OCI-LY7 (cell line): ENCODE measurements at regions not wholly inside any gene's neighbourhood (a gene's known extent, or its start where the extent isn't known, plus 50 kb on each side); places are given as distances from the start of the nearest gene placed in this dataset.

Source experiments
- BruUV-seq: library from RNA; stranded (reverse); fragments of 400-500 nt; replicated peaks from 2 replicates; lab custom pipeline; 2021; lab: Mats Ljungman, UMichigan
- CTCF ChIA-PET: fragments of 300-600 bp; sonication (Branson Sonifier 250); formaldehyde crosslinking; loops from one replicate; lab custom pipeline; 2022; ENCODE audit warnings: antibody characterized with exemption; ENCODE audit not compliant: unreplicated experiment; lab: Charles Lee
- POLR2A ChIA-PET: fragments of 300-600 bp; sonication (Branson Sonifier 250); formaldehyde crosslinking; loops from one replicate; lab custom pipeline; 2022; ENCODE audit warnings: antibody characterized with exemption; lab: Charles Lee
- DNase-seq: peaks from one replicate; pipeline ENCODE4 v3.0.0-alpha.2; 2015; ENCODE audit warnings: low spot score
- H2AFZ ChIP-seq: fragments of 200-600 bp; sonication (generic), shearing (Covaris generic); 2 replicates; pipeline ENCODE4 v1.6.1; 2014; ENCODE audit warnings: mild to moderate bottlenecking, antibody characterized with exemption, low read length, moderate library complexity
- H3K27ac ChIP-seq: fragments of 200-600 bp; sonication (generic); 2 replicates; pipeline ENCODE4 v1.5.1; 2014; ENCODE audit warnings: mixed run types, low read depth, mild to moderate bottlenecking, moderate library complexity, low read length, inconsistent platforms; ENCODE audit not compliant: poor library complexity, severe bottlenecking
- H3K36me3 ChIP-seq: fragments of 200-600 bp; sonication (generic); 2 replicates; pipeline ENCODE4 v1.6.1; 2014; ENCODE audit warnings: mild to moderate bottlenecking, antibody characterized with exemption, low read length, moderate library complexity, mixed read lengths; ENCODE audit not compliant: insufficient read depth
- H3K4me1 ChIP-seq: fragments of 200-600 bp; sonication (generic); 2 replicates; pipeline ENCODE4 v1.5.1; 2014; ENCODE audit warnings: mild to moderate bottlenecking, low read length; ENCODE audit not compliant: insufficient read depth, poor library complexity, severe bottlenecking
- H3K4me2 ChIP-seq: fragments of 200-600 bp; sonication (generic); 2 replicates; pipeline ENCODE4 v1.6.1; 2014; ENCODE audit warnings: mild to moderate bottlenecking, low read length
- H3K4me3 ChIP-seq: fragments of 200-600 bp; sonication (generic); 2 replicates; pipeline ENCODE4 v1.5.1; 2014; ENCODE audit warnings: mild to moderate bottlenecking, low read depth, low read length; ENCODE audit not compliant: poor library complexity, severe bottlenecking
- H3K79me2 ChIP-seq: fragments of 200-600 bp; sonication (generic); 2 replicates; pipeline ENCODE4 v1.6.1; 2016; ENCODE audit warnings: low read depth, mild to moderate bottlenecking, low read length, moderate library complexity, mixed read lengths; ENCODE audit not compliant: insufficient read depth
- H3K9me2 ChIP-seq: fragments of 200-600 bp; sonication (generic); 2 replicates; pipeline ENCODE4 v1.6.1; 2016; ENCODE audit warnings: mild to moderate bottlenecking, low read length, mixed read lengths; ENCODE audit not compliant: insufficient read depth
- H3K9me3 ChIP-seq: fragments of 200-600 bp; sonication (generic); 2 replicates; pipeline ENCODE4 v1.6.1; 2014; ENCODE audit warnings: mild to moderate bottlenecking, mixed run types, low read length, mixed read lengths
- H4K20me1 ChIP-seq: fragments of 200-600 bp; sonication (generic); 2 replicates; pipeline ENCODE4 v1.6.1; 2014; ENCODE audit warnings: mild to moderate bottlenecking, antibody characterized with exemption, low read length, moderate library complexity, mixed read lengths; ENCODE audit not compliant: insufficient read depth
- EZH2phosphoT487 ChIP-seq: fragments of 200-600 bp; sonication (generic); IDR thresholded peaks from 2 replicates; pipeline ENCODE4 v1.6.1; 2018; ENCODE audit warnings: low read depth, borderline replicate concordance, mild to moderate bottlenecking, mixed run types, antibody characterized with exemption, low read length, moderate library complexity, mixed read lengths
- intact Hi-C: fragments of 100-400 bp; cut with micrococcal nuclease; formaldehyde crosslinking; loops from one replicate; pipeline ENCODE4 v1.10.0; 2022; ENCODE audit not compliant: unreplicated experiment
- TF ChIP-seq, protein P1 (sequence below): fragments of 200-600 bp; sonication (generic); conservative IDR thresholded peaks from 2 replicates; pipeline ENCODE4 v1.5.1; 2014; ENCODE audit warnings: mild to moderate bottlenecking, antibody characterized with exemption, low read length, moderate library complexity, mixed read lengths

DNA sequence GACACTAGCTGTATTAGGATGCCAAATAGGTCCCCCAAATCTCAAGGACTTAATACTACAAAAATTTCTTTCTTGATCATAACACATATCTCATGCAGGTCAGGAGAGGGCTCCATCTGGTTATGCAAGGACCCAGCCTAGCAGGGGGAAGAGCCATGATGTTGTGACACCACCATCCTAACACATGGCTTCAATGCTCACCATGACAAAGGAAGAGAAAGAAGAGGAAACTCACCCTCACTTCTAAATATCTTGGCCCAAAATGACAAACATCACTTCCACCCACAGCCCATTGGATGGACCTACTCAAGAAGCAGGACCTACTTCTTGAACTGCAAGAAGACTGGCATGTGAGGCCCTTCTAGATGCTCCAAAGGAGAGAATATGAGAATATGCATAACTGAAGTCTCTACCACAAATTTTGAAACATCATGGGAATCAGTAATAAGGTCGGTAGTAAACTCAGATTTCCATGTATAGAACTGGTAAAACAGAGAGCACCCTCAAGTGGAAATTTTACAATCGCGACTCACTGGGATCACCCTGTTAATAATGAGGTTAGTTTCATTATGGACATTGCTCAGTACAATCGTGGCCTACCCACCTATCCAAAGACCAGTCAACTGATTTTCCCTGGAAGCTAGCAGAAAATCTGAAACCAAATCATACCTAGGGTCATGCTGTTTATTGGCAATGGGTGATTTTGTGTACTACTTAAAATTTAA, 308.2 kb downstream of the ACTL7B start:
- POLR2A ChIA-PET, result interaction anchor here (0.7 kb wide), 1 partner anchor 21 kb away, joined by 3 read pairs; no protein-coding TSS in a partner anchor
- Histone ChIP-seq H3K27ac (no peak overlapping the region), H3K4me3 (no peak overlapping the region), H2AFZ (no peak overlapping the region), H3K79me2 (no peaks in the 10 kb centered on the region), H3K4me2 (no peak overlapping the region), H3K9me3 (no peaks in the 10 kb centered on the region), H4K20me1 (no peaks in the 10 kb centered on the region), H3K36me3 (no peaks in the 10 kb centered on the region), H3K9me2 (no peaks in the 10 kb centered on the region), H3K4me1 (no peaks in the 10 kb centered on the region)
- no TSS peak for BruUV-seq
- intact Hi-C loops, result no loop called here
- DNase-seq, result no peak
- no peak for TF ChIP-seq EZH2phosphoT487
- TF ChIP-seq, protein P1, sequence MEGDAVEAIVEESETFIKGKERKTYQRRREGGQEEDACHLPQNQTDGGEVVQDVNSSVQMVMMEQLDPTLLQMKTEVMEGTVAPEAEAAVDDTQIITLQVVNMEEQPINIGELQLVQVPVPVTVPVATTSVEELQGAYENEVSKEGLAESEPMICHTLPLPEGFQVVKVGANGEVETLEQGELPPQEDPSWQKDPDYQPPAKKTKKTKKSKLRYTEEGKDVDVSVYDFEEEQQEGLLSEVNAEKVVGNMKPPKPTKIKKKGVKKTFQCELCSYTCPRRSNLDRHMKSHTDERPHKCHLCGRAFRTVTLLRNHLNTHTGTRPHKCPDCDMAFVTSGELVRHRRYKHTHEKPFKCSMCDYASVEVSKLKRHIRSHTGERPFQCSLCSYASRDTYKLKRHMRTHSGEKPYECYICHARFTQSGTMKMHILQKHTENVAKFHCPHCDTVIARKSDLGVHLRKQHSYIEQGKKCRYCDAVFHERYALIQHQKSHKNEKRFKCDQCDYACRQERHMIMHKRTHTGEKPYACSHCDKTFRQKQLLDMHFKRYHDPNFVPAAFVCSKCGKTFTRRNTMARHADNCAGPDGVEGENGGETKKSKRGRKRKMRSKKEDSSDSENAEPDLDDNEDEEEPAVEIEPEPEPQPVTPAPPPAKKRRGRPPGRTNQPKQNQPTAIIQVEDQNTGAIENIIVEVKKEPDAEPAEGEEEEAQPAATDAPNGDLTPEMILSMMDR, result no peak
- CTCF ChIA-PET, result no interaction called here

DNA sequence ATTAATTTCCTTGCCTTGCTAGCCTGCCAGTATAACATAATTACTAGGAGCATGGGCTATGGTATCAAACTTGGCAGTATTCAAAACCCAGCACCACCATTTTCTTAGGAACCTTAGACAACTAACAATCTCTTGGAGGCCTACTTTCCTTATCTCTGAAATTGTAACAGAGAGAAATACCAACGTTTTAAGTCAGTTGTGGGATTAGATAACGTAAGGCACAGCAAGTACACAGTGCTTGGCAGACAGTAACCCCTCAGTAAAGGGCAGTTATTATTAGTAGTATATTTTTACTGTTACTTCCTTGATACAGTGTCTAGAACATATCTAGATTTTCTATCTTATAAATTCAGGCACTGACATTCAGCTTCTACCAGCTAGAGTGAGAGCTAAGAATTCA, 309.6 kb downstream of the ACTL7B start:
- POLR2A ChIA-PET, result no interaction called here

DNA sequence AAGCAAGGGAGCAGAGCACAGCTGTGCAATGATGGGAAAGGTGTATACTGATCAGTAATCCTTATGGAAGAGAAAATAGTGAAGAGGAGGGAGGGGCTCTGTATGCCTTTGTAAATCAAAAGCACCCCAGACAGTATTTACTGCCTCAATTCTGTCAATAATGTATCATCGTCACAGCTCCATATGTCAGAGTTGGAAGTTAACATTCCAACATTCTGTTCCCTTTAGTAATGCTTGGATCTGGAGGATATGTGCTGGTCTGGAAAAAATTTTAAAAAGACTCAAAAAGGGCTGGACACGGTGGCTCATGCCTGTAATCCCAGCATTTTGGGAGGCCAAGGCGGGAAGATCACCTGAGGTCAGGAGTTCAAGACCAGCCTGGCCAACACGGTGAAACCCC, 310.4 kb downstream of the ACTL7B start:
- intact Hi-C loops, result no loop called here
- BruUV-seq, result no TSS peak

More for the DNA sequence above, 309.6 kb downstream of the ACTL7B start:
- DNase-seq, result no peak
- no peak overlapping the region for H3K27ac ChIP-seq
- H3K36me3 ChIP-seq, result no peaks in the 10 kb centered on the region
- CTCF ChIA-PET, result no interaction called here
- H3K9me3 ChIP-seq, result no peaks in the 10 kb centered on the region
- TF ChIP-seq, protein P1, result no peak
- no peak overlapping the region for H2AFZ ChIP-seq
- intact Hi-C loops, result no loop called here
- H3K79me2 ChIP-seq, result no peaks in the 10 kb centered on the region
- no TSS peak for BruUV-seq
- H3K4me3 ChIP-seq, result no peak overlapping the region
- H3K9me2 ChIP-seq, result no peaks in the 10 kb centered on the region
- no peak overlapping the region for H3K4me2 ChIP-seq
- no peaks in the 10 kb centered on the region for H4K20me1 ChIP-seq
- H3K4me1 ChIP-seq, result no peaks in the 10 kb centered on the region

More for the DNA sequence above, 310.4 kb downstream of the ACTL7B start:
- no peak for DNase-seq
- no peaks in the 10 kb centered on the region for H3K79me2 ChIP-seq
- H3K4me2 ChIP-seq, result no peak overlapping the region
- CTCF ChIA-PET, result no interaction called here
- no peaks in the 10 kb centered on the region for H3K36me3 ChIP-seq
- TF ChIP-seq EZH2phosphoT487, result no peak
- H3K4me1 ChIP-seq, result no peaks in the 10 kb centered on the region
- no peaks in the 10 kb centered on the region for H4K20me1 ChIP-seq
- H3K9me2 ChIP-seq, result no peaks in the 10 kb centered on the region
- H3K9me3 ChIP-seq, result no peaks in the 10 kb centered on the region
- H3K4me3 ChIP-seq, result no peak overlapping the region
- no peak overlapping the region for H2AFZ ChIP-seq
- no peak overlapping the region for H3K27ac ChIP-seq
- POLR2A ChIA-PET, result no interaction called here
